ENCODE measurements at regions not wholly inside any gene's neighbourhood (a gene's known extent, or its start where the extent isn't known, plus 50 kb on each side); places are given as distances from the start of the nearest gene placed in this dataset.

- DNase-seq (ENCODE audit: low read depth in 1 of 2, low spot score in 1 of 2) = peak; percentile 23 to 94
- in situ Hi-C loops (cut with HindIII; ENCODE audit: low pct_unique_long_range_greater_than_20kb, low sequenced_read_pairs) = no loop called here
- no peak for TF ChIP-seq JUND (IDR thresholded peaks at IDR 0.05; ENCODE audit: low read depth)
Observed at GRCh38 chr12:67519484-67520433, 128.8 kb upstream of the DYRK2 start.

GRCh38 chr12:67520606-67521005 lies 127.9 kb upstream of the DYRK2 start:
- DNase-seq (ENCODE audit: low read depth in 1 of 2, low spot score in 1 of 2) = no peak
- no peak for TF ChIP-seq JUND (IDR thresholded peaks at IDR 0.05; ENCODE audit: low read depth)
- in situ Hi-C loops (cut with HindIII; ENCODE audit: low pct_unique_long_range_greater_than_20kb, low sequenced_read_pairs) = no loop called here

- DNase-seq (ENCODE audit: low read depth in 1 of 2, low spot score in 1 of 2) = no peak
- TF ChIP-seq JUND (IDR thresholded peaks at IDR 0.05; ENCODE audit: low read depth) = no peak
Observed at GRCh38 chr12:67522222-67522621, 126.3 kb upstream of the DYRK2 start.

GRCh38 chr12:67523538-67523937 lies 125.0 kb upstream of the DYRK2 start:
- TF ChIP-seq JUND (IDR thresholded peaks at IDR 0.05; ENCODE audit: low read depth) = no peak
- in situ Hi-C loops (cut with HindIII; ENCODE audit: low pct_unique_long_range_greater_than_20kb, low sequenced_read_pairs) = no loop called here
- DNase-seq (ENCODE audit: low read depth in 1 of 2, low spot score in 1 of 2) = no peak

More at GRCh38 chr12:67522222-67522621, 126.3 kb upstream of the DYRK2 start:
- in situ Hi-C loops (cut with HindIII; ENCODE audit: low pct_unique_long_range_greater_than_20kb, low sequenced_read_pairs) = no loop called here

- in situ Hi-C loops (cut with HindIII; ENCODE audit: low pct_unique_long_range_greater_than_20kb, low sequenced_read_pairs) = no loop called here
- no peak for TF ChIP-seq JUND (IDR thresholded peaks at IDR 0.05; ENCODE audit: low read depth)
- no peak for DNase-seq (ENCODE audit: low read depth in 1 of 2, low spot score in 1 of 2)
Observed at GRCh38 chr12:67524861-67525616, 123.5 kb upstream of the DYRK2 start.

GRCh38 chr12:67525617-67525884 lies 123.0 kb upstream of the DYRK2 start:
- TF ChIP-seq JUND (IDR thresholded peaks at IDR 0.05; ENCODE audit: low read depth) = no peak
- in situ Hi-C loops (cut with HindIII; ENCODE audit: low pct_unique_long_range_greater_than_20kb, low sequenced_read_pairs) = no loop called here
- no peak for DNase-seq (ENCODE audit: low read depth in 1 of 2, low spot score in 1 of 2)

GRCh38 chr12:67526129-67526528 lies 122.4 kb upstream of the DYRK2 start:
- in situ Hi-C loops (cut with HindIII; ENCODE audit: low pct_unique_long_range_greater_than_20kb, low sequenced_read_pairs) = no loop called here
- no peak for TF ChIP-seq JUND (IDR thresholded peaks at IDR 0.05; ENCODE audit: low read depth)
- no peak for DNase-seq (ENCODE audit: low read depth in 1 of 2, low spot score in 1 of 2)

- TF ChIP-seq JUND (IDR thresholded peaks at IDR 0.05; ENCODE audit: low read depth) = no peak
- DNase-seq (ENCODE audit: low read depth in 1 of 2, low spot score in 1 of 2) = no peak
- in situ Hi-C loops (cut with HindIII; ENCODE audit: low pct_unique_long_range_greater_than_20kb, low sequenced_read_pairs) = no loop called here
Observed at GRCh38 chr12:67531051-67531450, 117.5 kb upstream of the DYRK2 start.

- in situ Hi-C loops (cut with HindIII; ENCODE audit: low pct_unique_long_range_greater_than_20kb, low sequenced_read_pairs) = no loop called here
- no peak for DNase-seq (ENCODE audit: low read depth in 1 of 2, low spot score in 1 of 2)
- no peak for TF ChIP-seq JUND (IDR thresholded peaks at IDR 0.05; ENCODE audit: low read depth)
Observed at GRCh38 chr12:67531501-67531900, 117.0 kb upstream of the DYRK2 start.

GRCh38 chr12:67533159-67533558 lies 115.4 kb upstream of the DYRK2 start:
- TF ChIP-seq JUND (IDR thresholded peaks at IDR 0.05; ENCODE audit: low read depth) = no peak
- in situ Hi-C loops (cut with HindIII; ENCODE audit: low pct_unique_long_range_greater_than_20kb, low sequenced_read_pairs) = no loop called here
- DNase-seq (ENCODE audit: low read depth in 1 of 2, low spot score in 1 of 2) = no peak

- in situ Hi-C loops (cut with HindIII; ENCODE audit: low pct_unique_long_range_greater_than_20kb, low sequenced_read_pairs) = no loop called here
- TF ChIP-seq JUND (IDR thresholded peaks at IDR 0.05; ENCODE audit: low read depth) = no peak
- DNase-seq (ENCODE audit: low read depth in 1 of 2, low spot score in 1 of 2) = no peak
Observed at GRCh38 chr12:67534046-67534445, 114.5 kb upstream of the DYRK2 start.

GRCh38 chr12:67534681-67535080 lies 113.9 kb upstream of the DYRK2 start:
- no peak for DNase-seq (ENCODE audit: low read depth in 1 of 2, low spot score in 1 of 2)
- no peak for TF ChIP-seq JUND (IDR thresholded peaks at IDR 0.05; ENCODE audit: low read depth)
- in situ Hi-C loops (cut with HindIII; ENCODE audit: low pct_unique_long_range_greater_than_20kb, low sequenced_read_pairs) = no loop called here

GRCh38 chr12:67535176-67535575 lies 113.4 kb upstream of the DYRK2 start:
- DNase-seq (ENCODE audit: low read depth in 1 of 2, low spot score in 1 of 2) = no peak
- in situ Hi-C loops (cut with HindIII; ENCODE audit: low pct_unique_long_range_greater_than_20kb, low sequenced_read_pairs) = no loop called here
- TF ChIP-seq JUND (IDR thresholded peaks at IDR 0.05; ENCODE audit: low read depth) = no peak
